ENCODE measurements at regions not wholly inside any gene's neighbourhood (a gene's known extent, or its start where the extent isn't known, plus 50 kb on each side); places are given as distances from the start of the nearest gene placed in this dataset.

DNA sequence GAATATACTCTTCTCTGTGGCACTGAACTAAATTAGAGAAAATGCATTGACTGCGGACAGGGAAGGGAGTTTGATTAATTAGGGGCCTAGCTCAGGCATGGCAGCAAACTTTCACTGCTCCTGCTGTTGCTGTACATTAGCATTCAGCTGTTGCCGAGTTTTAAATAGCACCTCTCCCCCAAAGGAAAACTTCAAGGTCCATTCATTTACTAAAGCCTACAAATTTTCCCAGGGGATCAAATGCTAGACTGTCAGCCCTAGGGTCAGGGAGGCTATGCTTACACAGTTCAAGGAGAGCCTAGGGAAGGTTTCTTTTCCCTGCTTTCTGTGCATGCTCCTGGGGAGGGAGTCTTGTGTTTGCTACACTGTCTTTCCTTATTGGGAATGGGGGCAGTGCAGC lies 60.0 kb upstream of the GZMB start:
- TF ChIP-seq, protein P1, sequence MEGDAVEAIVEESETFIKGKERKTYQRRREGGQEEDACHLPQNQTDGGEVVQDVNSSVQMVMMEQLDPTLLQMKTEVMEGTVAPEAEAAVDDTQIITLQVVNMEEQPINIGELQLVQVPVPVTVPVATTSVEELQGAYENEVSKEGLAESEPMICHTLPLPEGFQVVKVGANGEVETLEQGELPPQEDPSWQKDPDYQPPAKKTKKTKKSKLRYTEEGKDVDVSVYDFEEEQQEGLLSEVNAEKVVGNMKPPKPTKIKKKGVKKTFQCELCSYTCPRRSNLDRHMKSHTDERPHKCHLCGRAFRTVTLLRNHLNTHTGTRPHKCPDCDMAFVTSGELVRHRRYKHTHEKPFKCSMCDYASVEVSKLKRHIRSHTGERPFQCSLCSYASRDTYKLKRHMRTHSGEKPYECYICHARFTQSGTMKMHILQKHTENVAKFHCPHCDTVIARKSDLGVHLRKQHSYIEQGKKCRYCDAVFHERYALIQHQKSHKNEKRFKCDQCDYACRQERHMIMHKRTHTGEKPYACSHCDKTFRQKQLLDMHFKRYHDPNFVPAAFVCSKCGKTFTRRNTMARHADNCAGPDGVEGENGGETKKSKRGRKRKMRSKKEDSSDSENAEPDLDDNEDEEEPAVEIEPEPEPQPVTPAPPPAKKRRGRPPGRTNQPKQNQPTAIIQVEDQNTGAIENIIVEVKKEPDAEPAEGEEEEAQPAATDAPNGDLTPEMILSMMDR (IDR thresholded peaks at IDR 0.05; ENCODE audit: low read depth, low read length) = no peak
- no peak for DNase-seq (ENCODE audit: extremely low read depth, low read depth)

DNA sequence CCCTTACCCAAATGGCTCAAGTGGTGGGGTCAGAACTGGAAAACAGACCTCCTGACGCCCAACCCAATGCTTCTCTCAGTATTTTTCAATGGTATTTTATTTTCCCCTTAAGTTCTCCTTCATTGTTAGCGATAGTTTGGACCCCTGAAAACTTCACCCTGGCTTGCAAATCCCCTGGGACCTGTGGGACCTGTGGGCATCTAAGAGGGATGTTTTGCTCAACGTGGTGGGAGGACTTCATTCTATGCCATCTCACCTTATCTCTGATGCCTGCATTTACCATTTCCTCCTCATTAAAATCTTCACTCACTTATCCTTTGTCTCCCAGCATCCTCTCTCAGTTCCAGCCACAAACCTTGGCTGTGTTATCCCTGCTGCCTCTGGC lies 59.4 kb upstream of the GZMB start:
- DNase-seq (ENCODE audit: extremely low read depth, low read depth) = no peak
- TF ChIP-seq, protein P1 (IDR thresholded peaks at IDR 0.05; ENCODE audit: low read depth, low read length) = no peak

DNA sequence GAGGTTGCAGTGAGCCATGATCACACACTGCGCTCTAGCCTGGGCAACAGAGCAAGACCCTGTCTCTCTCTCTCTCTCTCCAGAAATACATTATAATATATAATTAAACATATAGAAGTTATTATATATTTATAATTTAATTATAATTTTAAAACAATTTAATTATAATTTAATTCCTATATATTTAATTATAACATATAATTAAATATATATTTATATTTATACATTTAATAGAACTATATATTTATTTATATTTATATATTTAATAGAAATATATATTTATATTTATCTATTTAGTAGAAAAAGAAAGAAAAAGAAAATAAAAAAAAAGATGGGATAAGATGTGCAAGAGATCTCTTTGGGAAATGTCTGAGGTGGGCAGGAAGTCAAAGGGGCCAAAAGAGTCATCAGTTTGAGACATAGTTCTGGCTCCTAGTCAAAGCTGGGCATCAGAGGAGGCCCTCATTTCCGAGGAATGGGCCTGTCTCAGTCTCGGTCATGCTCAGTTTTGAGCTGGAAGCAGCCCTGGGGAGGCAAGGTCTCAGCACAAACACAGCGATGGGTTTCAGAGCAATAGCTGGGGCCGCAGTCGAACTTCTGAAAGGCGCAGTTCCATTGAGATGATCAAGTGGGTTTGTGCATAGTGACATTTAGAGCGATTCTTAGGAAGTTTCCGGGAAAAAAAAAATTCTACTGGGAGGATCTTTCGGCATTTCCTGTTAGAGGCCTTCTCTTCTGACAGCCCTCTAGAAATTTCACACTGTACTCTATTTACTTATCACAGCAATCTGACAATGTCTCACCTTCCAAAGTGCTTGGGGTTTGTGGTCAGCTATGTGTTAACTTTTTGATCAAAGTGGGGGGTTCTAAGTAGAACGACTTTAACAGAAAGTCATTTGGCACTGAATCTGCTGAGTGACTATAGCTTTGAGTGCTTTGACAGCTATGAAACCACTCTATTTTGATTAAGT lies 58.7 kb upstream of the GZMB start:
- no peak for DNase-seq (ENCODE audit: extremely low read depth, low read depth)
- TF ChIP-seq, protein P1 (IDR thresholded peaks at IDR 0.05; ENCODE audit: low read depth, low read length) = no peak

DNA sequence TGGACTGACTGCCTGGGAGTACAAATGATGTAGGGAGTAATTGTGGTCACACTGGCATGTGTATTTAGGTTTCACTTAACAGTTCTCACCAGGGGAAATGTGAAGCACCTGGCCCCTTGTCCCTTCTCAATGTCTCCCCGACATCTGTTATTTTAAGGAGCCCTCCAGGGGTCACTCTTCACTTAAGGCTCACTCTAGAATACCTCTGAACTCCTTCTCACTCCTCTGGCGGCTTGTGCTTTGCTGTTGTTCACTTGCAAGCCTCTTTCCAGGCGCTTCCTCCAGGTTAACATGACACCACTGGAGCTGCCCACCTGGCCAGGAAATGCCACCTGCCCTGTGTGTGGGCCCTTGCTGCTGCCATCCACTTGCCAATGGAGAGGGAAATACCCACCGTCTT lies 56.5 kb upstream of the GZMB start:
- TF ChIP-seq, protein P1 (IDR thresholded peaks at IDR 0.05; ENCODE audit: low read depth, low read length) = no peak
- no peak for DNase-seq (ENCODE audit: extremely low read depth, low read depth)

DNA sequence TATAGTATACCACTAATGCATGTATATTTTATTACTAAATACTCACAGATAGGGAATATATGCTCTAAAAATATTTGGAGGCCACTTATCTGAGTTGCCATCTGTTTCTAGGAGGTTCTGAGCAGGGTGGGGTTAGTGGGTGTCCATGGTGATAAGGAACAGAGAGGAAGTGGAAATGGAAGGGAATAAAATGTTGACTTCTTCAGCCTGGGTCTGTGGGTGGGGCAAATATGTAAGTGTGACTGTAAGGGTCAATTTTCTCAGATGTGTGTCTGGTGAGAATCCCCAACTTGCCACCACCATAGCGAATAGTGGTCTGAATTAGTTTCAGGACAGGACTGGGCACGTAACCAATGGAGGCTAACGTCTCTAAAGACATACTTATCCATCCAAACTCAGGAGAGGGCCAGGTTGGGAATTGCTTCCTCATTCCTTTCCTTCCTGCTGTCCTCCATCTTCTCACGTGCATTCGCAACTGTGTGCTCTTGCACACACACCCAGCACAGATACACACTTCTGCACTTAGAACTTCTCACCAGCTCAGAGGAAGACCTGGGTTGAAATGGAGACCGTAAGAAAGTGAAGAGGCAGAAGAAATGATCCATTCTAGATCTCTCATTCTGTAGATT lies 54.2 kb upstream of the GZMB start:
- DNase-seq (ENCODE audit: extremely low read depth, low read depth) = no peak
- TF ChIP-seq, protein P1 (IDR thresholded peaks at IDR 0.05; ENCODE audit: low read depth, low read length) = no peak

Data from AG09319 (cell line).